Gastrocnemius medialis (tissue), 4 donors: ENCODE measurements at regions not wholly inside any gene's neighbourhood (a gene's known extent, or its start where the extent isn't known, plus 50 kb on each side); places are given as distances from the start of the nearest gene placed in this dataset.

Experiments used
- ATAC-seq, 2 donors: fragments of 150-250 bp; one replicate each; pipeline ENCODE4 v1.9.1; 2016
- DNase-seq, 2 donors: peaks; one replicate each; pipeline ENCODE4 v3.0.0-alpha.2; 2019
- H3K27ac ChIP-seq, 4 donors: fragments of 200-600 bp; sonication (generic); 1 replicate in 1 of 4; 2 replicates in 3 of 4; pipeline ENCODE4 v1.5.1; 2016 to 2018; ENCODE audit warnings: mild to moderate bottlenecking in 2 of 4, moderate library complexity in 1 of 4
- H3K27me3 ChIP-seq, 3 donors: fragments of 200-600 bp; sonication (generic) in 2 of 3; 1 replicate in 1 of 3; 2 replicates in 2 of 3; pipeline versions ENCODE4 v1.5.1 to v1.6.0; 2016 to 2019; ENCODE audit warnings: mild to moderate bottlenecking in 1 of 3, moderate library complexity in 1 of 3
- H3K36me3 ChIP-seq, 2 donors: fragments of 200-600 bp; sonication (generic) in 1 of 2; one replicate each; pipeline ENCODE4 v1.5.1; 2017 to 2018
- H3K4me1 ChIP-seq, 2 donors: fragments of 200-600 bp; sonication (generic) in 1 of 2; one replicate each; pipeline ENCODE4 v1.5.1; 2016 to 2017; ENCODE audit warnings: mild to moderate bottlenecking in 2 of 2
- H3K4me3 ChIP-seq, 4 donors: fragments of 200-600 bp; sonication (generic) in 3 of 4; 1 replicate in 1 of 4; 2 replicates in 3 of 4; pipeline ENCODE4 v1.5.1; 2016 to 2019; ENCODE audit warnings: mild to moderate bottlenecking in 2 of 4
- H3K9me3 ChIP-seq, 3 donors: fragments of 200-600 bp; sonication (generic) in 2 of 3; 1 replicate in 1 of 3; 2 replicates in 2 of 3; pipeline ENCODE4 v1.5.1; 2016 to 2019
- POLR2A ChIP-seq, 2 donors: fragments of 450-650 bp; IDR thresholded peaks; one replicate each; pipeline ENCODE4 v1.6.1; 2017; ENCODE audit warnings: antibody characterized with exemption in 2 of 2, mild to moderate bottlenecking in 2 of 2, moderate library complexity in 2 of 2
- in situ Hi-C, 4 donors: fragments of 200-750 bp; cut with MboI; loops; one replicate each; pipeline versions ENCODE4 v1.15.0 to v1.8.0; 2017; ENCODE audit warnings: low sequenced_read_pairs in 4 of 4
- intact Hi-C: fragments of 100-400 bp; cut with DNase I; formaldehyde crosslinking; loops from one replicate; pipeline ENCODE4 v1.15.1; 2023; ENCODE audit warnings: low total_unique reads
- TF ChIP-seq, protein P1 (sequence below), 5 experiments: fragments of 450-650 bp in 3 of 5; fragments of 200-600 bp in 2 of 5; sonication (generic) in 2 of 5; IDR thresholded peaks in 4 of 5; conservative IDR thresholded peaks in 1 of 5; 1 replicate in 4 of 5; 2 replicates in 1 of 5; pipeline ENCODE4 v1.5.1; 2016 to 2019; ENCODE audit warnings: antibody characterized with exemption in 5 of 5, mild to moderate bottlenecking in 3 of 5, moderate library complexity in 3 of 5

DNA sequence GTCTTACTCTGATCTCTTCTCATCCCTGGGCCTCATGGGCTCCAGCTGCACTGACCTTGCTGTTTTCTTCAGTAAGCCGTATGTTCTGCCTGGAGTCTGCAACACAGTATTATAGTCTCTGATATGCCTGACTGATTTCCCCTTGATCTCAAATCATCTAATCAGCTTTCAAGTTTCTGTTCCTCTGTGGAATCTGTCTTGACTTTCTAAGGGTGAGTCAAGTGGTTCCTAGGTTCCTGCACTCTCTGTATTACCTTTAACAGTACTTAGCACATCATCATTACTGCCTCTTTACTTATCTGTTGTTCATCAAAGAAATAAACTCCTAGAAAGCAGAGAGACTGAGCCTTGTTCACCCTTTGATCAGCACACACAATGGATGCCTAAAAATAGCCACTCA, 350.7 kb downstream of the LMO7 start:
- intact Hi-C loops = no loop called here
- TF ChIP-seq, protein P1, sequence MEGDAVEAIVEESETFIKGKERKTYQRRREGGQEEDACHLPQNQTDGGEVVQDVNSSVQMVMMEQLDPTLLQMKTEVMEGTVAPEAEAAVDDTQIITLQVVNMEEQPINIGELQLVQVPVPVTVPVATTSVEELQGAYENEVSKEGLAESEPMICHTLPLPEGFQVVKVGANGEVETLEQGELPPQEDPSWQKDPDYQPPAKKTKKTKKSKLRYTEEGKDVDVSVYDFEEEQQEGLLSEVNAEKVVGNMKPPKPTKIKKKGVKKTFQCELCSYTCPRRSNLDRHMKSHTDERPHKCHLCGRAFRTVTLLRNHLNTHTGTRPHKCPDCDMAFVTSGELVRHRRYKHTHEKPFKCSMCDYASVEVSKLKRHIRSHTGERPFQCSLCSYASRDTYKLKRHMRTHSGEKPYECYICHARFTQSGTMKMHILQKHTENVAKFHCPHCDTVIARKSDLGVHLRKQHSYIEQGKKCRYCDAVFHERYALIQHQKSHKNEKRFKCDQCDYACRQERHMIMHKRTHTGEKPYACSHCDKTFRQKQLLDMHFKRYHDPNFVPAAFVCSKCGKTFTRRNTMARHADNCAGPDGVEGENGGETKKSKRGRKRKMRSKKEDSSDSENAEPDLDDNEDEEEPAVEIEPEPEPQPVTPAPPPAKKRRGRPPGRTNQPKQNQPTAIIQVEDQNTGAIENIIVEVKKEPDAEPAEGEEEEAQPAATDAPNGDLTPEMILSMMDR (IDR thresholded peaks at IDR 0.05 in 4 of 5, conservative IDR thresholded peaks at IDR 0.05 in 1 of 5) = no peak
- TF ChIP-seq POLR2A (IDR thresholded peaks at IDR 0.05) = no peak
- Histone ChIP-seq H3K36me3 (no peaks in the 10 kb centered on the region), H3K4me3 (no peak overlapping the region), H3K27ac (no peak overlapping the region), H3K9me3 (no peaks in the 10 kb centered on the region), H3K27me3 (no peaks in the 10 kb centered on the region), H3K4me1 (no peaks in the 10 kb centered on the region)
- in situ Hi-C loops = no loop called here
- ATAC-seq = no peak
- DNase-seq = no peak

DNA sequence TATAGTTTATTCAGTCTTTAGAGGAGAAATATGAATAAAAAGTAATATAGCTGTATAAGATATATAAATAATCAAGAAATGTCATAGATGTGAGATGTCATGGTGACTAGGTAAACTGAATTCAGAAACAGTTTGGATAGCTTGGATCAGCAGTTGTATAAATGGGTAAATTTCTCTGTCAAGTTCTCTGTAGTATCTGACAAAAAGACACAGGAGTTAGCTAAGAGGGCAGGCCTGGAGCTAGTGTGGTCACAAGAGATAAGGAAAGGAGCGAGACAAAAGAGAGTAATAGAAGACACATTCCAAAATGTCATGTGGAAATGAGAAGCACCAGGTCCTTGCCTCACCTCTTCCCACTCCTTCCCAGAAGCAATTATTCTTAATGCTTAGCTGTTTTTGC, 349.0 kb downstream of the LMO7 start:
- Histone ChIP-seq H3K27me3 (no peaks in the 10 kb centered on the region), H3K27ac (no peak overlapping the region), H3K36me3 (no peaks in the 10 kb centered on the region), H3K4me1 (no peaks in the 10 kb centered on the region), H3K4me3 (no peak overlapping the region), H3K9me3 (no peaks in the 10 kb centered on the region)
- ATAC-seq (no peak), DNase-seq (no peak)
- intact Hi-C loops (no loop called here), in situ Hi-C loops (no loop called here)
- no peak for TF ChIP-seq POLR2A (IDR thresholded peaks at IDR 0.05)

DNA sequence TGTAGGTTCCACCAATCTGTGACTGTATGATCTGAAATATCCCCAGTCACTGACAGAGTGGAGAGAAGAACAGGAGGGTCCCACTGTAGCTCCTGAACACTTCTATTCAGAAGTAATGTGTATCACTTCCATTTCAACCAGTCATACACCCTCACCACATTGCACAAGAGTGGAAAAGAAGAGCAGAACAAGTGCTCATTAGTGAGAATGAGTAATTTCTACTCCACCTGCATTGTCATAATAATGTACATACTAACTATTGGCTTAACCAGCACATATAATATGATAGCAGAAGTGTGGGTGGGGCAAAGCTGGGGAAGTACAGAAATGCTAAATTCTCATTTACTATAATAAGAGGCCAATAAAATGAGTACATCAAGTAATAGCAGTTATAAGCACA, 342.7 kb downstream of the LMO7 start:
- intact Hi-C loops (no loop called here), in situ Hi-C loops (no loop called here)
- Histone ChIP-seq H3K27me3 (no peaks in the 10 kb centered on the region), H3K36me3 (no peaks in the 10 kb centered on the region), H3K4me3 (no peak overlapping the region), H3K9me3 (no peaks in the 10 kb centered on the region), H3K4me1 (no peaks in the 10 kb centered on the region), H3K27ac (no peak overlapping the region)
- DNase-seq = no peak
- TF ChIP-seq POLR2A (IDR thresholded peaks at IDR 0.05) = no peak
- TF ChIP-seq, protein P1 (IDR thresholded peaks at IDR 0.05 in 4 of 5, conservative IDR thresholded peaks at IDR 0.05 in 1 of 5) = no peak
- no peak for ATAC-seq

DNA sequence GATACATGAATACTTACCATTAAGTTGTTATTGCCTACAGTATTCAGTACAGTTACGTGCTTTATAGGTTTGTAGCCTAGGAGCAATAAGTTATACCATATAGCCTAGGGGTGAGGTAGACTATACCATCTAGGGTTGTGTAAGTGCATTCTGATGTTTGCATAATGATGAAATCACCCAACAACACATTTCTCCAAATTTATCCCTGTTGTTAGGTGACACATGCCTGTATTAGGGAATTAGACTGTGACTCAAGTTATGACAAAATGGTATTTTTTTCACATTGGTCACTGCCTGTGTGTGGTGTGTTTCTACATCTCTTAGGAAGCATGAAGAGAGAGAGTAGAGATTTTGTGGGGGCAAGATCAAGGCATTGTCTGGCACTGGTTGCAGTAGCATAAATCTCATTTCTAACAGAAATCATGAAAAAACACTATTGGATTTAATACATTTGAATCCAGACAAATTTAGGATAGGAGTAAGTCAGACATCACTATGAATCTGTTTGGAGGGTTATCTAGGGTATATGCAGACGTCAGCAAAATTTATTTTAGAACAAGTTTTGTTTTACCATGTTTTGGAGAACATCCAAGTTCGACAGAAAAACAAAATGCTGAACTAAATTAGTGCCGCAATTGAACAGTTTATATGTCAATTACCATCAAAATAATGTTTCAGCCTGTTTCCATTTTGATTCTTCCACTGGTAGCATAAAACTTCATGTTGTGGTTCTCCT, 332.1 kb downstream of the LMO7 start:
- Histone ChIP-seq H3K36me3 (no peaks in the 10 kb centered on the region), H3K4me3 (no peak overlapping the region), H3K9me3 (no peaks in the 10 kb centered on the region), H3K4me1 (no peaks in the 10 kb centered on the region), H3K27ac (no peak overlapping the region), H3K27me3 (no peaks in the 10 kb centered on the region)
- DNase-seq = no peak
- in situ Hi-C loops = no loop called here
- ATAC-seq = no peak
- intact Hi-C loops = no loop called here
- TF ChIP-seq, protein P1 (IDR thresholded peaks at IDR 0.05 in 4 of 5, conservative IDR thresholded peaks at IDR 0.05 in 1 of 5) = no peak
- TF ChIP-seq POLR2A (IDR thresholded peaks at IDR 0.05) = no peak

DNA sequence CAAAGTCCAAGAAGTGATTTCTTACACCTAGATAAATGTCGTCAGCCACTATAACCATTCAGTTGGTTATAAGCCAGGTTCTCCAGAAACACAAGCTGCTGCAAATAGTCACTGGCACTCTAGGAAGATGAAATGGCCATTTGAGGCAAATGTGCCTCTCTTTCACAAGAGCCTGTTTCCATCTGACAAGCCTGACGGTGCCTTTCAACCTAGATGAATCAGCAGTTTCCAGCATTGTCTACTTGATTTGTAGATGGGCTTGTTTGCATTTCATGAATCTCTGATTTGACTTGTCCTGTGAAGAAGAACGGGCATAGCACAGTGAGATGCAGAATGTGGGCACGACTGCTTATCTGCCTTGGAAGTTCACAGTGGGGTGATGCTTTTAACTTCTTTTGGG, 327.2 kb downstream of the LMO7 start:
- ATAC-seq (no peak), DNase-seq (no peak)
- Histone ChIP-seq H3K4me3 (no peak overlapping the region), H3K27ac (no peak overlapping the region), H3K27me3 (no peaks in the 10 kb centered on the region), H3K9me3 (no peaks in the 10 kb centered on the region), H3K4me1 (no peaks in the 10 kb centered on the region), H3K36me3 (no peaks in the 10 kb centered on the region)
- in situ Hi-C loops = no loop called here
- intact Hi-C loops = no loop called here
- no peak for TF ChIP-seq POLR2A (IDR thresholded peaks at IDR 0.05)
- TF ChIP-seq, protein P1 (IDR thresholded peaks at IDR 0.05 in 4 of 5, conservative IDR thresholded peaks at IDR 0.05 in 1 of 5) = no peak
